A549 (cell line): ENCODE measurements at regions not wholly inside any gene's neighbourhood (a gene's known extent, or its start where the extent isn't known, plus 50 kb on each side); places are given as distances from the start of the nearest gene placed in this dataset.

Experiments used
- BCL3 ChIP-seq: fragments of >200 bp; sonication (Bioruptor Twin); formaldehyde crosslinking; IDR thresholded peaks from 3 replicates; pipeline ENCODE4 v1.6.1; 2016
- BHLHE40 ChIP-seq: IDR thresholded peaks from 2 replicates; pipeline ENCODE4 v1.6.1; 2012; ENCODE audit warnings: low read depth, low read length, inconsistent platforms
- CEBPB ChIP-seq, 2 experiments: fragments of >200 bp in 1 of 2; sonication (Bioruptor Twin) in 1 of 2; formaldehyde crosslinking in 1 of 2; IDR thresholded peaks; 2 replicates each; pipeline ENCODE4 v1.6.1; 2012 to 2016
- CHD2 ChIP-seq: fragments of 150-350 bp; IDR thresholded peaks from 2 replicates; pipeline ENCODE4 v1.6.1; 2014; ENCODE audit warnings: low read length; ENCODE audit not compliant: partially characterized antibody
- CTCF ChIP-seq: fragments of >200 bp; sonication (Bioruptor Twin); formaldehyde crosslinking; IDR thresholded peaks from 3 replicates; pipeline ENCODE4 v1.5.1; 2016
- EP300 ChIP-seq, 2 experiments: fragments of >200 bp; sonication (Bioruptor Twin); formaldehyde crosslinking; IDR thresholded peaks; 2 replicates in 1 of 2; 3 replicates in 1 of 2; pipeline ENCODE4 v1.6.1; 2016 to 2017
- MAZ ChIP-seq: fragments of 150-350 bp; IDR thresholded peaks from 2 replicates; pipeline ENCODE4 v1.6.1; 2014; ENCODE audit warnings: antibody characterized with exemption, low read depth, low read length, borderline replicate concordance
- MYC ChIP-seq: IDR thresholded peaks from 2 replicates; pipeline ENCODE4 v1.6.1; 2012; ENCODE audit warnings: mild to moderate bottlenecking, inconsistent platforms, low read length, improper control_type of control experiment, borderline replicate concordance
- PBX3 ChIP-seq: IDR thresholded peaks from 2 replicates; pipeline ENCODE4 v1.6.1; 2012
- POLR2A ChIP-seq: IDR thresholded peaks from 2 replicates; pipeline ENCODE4 v1.6.1; 2012; ENCODE audit warnings: mild to moderate bottlenecking, low read length
- POLR2AphosphoS2 ChIP-seq: conservative IDR thresholded peaks from 2 replicates; pipeline ENCODE4 v1.6.1; 2012; ENCODE audit warnings: low read length, improper control_type of control experiment, inconsistent platforms
- REST ChIP-seq: fragments of 200-600 bp; sonication (generic); IDR thresholded peaks from 2 replicates; pipeline ENCODE4 v1.6.1; 2016; ENCODE audit warnings: antibody characterized with exemption, mild to moderate bottlenecking, moderate library complexity
- RFX5 ChIP-seq: fragments of 450-650 bp; IDR thresholded peaks from 2 replicates; pipeline ENCODE4 v1.7.1; 2014; ENCODE audit warnings: antibody characterized with exemption, mild to moderate bottlenecking, moderate library complexity
- RNF2 ChIP-seq: fragments of 200-600 bp; sonication (generic); IDR thresholded peaks from 2 replicates; pipeline ENCODE4 v1.6.1; 2016; ENCODE audit warnings: low read depth, mild to moderate bottlenecking, antibody characterized with exemption, moderate library complexity, borderline replicate concordance

GRCh38 chr2:67158718-67159117 is 238.4 kb upstream of the ETAA1 start:
- TF ChIP-seq PBX3 (no peak), RNF2 (no peak), RFX5 (no peak), CTCF (no peak), EP300 (IDR thresholded peaks at IDR 0.05) (no peak), CEBPB (IDR thresholded peaks at IDR 0.05) (no peak), CHD2 (no peak), BCL3 (no peak), BHLHE40 (no peak), MYC (no peak), REST (no peak), POLR2AphosphoS2 (no peak), POLR2A (no peak), MAZ (no peak)
